Kidney (tissue), 13 donors: ENCODE measurements at regions not wholly inside any gene's neighbourhood (a gene's known extent, or its start where the extent isn't known, plus 50 kb on each side); places are given as distances from the start of the nearest gene placed in this dataset.
"Not testable (repeated sequence)": the region's sequence is repeated elsewhere in the genome, so short reads cannot be mapped to it uniquely, and the experiment has no call there.

Experiments
- DNase-seq, 5 donors: peaks; one replicate each; pipeline ENCODE4 v3.0.0-alpha.2; 2013 to 2020
- FAIRE-seq: peaks from 2 replicates; lab custom pipeline; 2012; peaks lifted over from hg19 to GRCh38; lab: Jason Lieb, UNC
- H3K27ac ChIP-seq, 2 donors: one replicate each; pipeline ENCODE4 v1.7.0; 2013; ENCODE audit warnings: low read depth in 2 of 2, low read length in 2 of 2, inconsistent platforms in 1 of 2
- H3K27me3 ChIP-seq: one replicate; pipeline ENCODE4 v1.7.1; 2013; ENCODE audit warnings: low read length, inconsistent platforms; ENCODE audit not compliant: control insufficient read depth, insufficient read depth
- H3K36me3 ChIP-seq, 3 donors: one replicate each; pipeline versions ENCODE4 v1.7.0 to v1.7.1; 2013; ENCODE audit warnings: low read length in 3 of 3, control low read depth in 1 of 3, inconsistent platforms in 1 of 3; ENCODE audit not compliant: insufficient read depth in 3 of 3, control insufficient read depth in 2 of 3
- H3K4me1 ChIP-seq, 3 donors: one replicate each; pipeline versions ENCODE4 v1.7.0 to v1.7.1; 2013; ENCODE audit warnings: low read length in 3 of 3, inconsistent platforms in 1 of 3, low read depth in 1 of 3; ENCODE audit not compliant: control insufficient read depth in 2 of 3, insufficient read depth in 2 of 3
- H3K4me3 ChIP-seq, 3 donors: one replicate each; pipeline versions ENCODE4 v1.7.0 to v1.8.1; 2013; ENCODE audit warnings: low read length in 3 of 3, control low read depth in 1 of 3, inconsistent platforms in 1 of 3
- H3K9ac ChIP-seq, 3 donors: one replicate each; pipeline versions ENCODE4 v1.7.0 to v1.7.1; 2013; ENCODE audit warnings: low read length in 3 of 3, control low read depth in 1 of 3, inconsistent platforms in 1 of 3
- H3K9me3 ChIP-seq, 3 donors: one replicate each; pipeline versions ENCODE4 v1.7.0 to v1.7.1; 2013; ENCODE audit warnings: low read length in 3 of 3, control low read depth in 1 of 3, inconsistent platforms in 1 of 3; ENCODE audit not compliant: control insufficient read depth in 2 of 3, insufficient read depth in 1 of 3
- CTCF ChIP-seq: IDR thresholded peaks from 3 replicates; pipeline ENCODE4 v1.5.1; 2012; ENCODE audit warnings: mild to moderate bottlenecking, moderate library complexity, borderline replicate concordance; ENCODE audit not compliant: insufficient read depth; ENCODE audit errors: extremely low read depth
- intact Hi-C: fragments of 100-400 bp; cut with DNase I; formaldehyde crosslinking; loops from one replicate; pipeline ENCODE4 v1.11.1; 2022
- donor health status: control.
- donor health status: control.
- donor health status: control.
- donor health status: control.
- donor health status: control.
- donor health status: DM: yes; HTN: yes; CAD: no.
- donor health status: Normal renal cell carcinoma (clear cell type).

DNA sequence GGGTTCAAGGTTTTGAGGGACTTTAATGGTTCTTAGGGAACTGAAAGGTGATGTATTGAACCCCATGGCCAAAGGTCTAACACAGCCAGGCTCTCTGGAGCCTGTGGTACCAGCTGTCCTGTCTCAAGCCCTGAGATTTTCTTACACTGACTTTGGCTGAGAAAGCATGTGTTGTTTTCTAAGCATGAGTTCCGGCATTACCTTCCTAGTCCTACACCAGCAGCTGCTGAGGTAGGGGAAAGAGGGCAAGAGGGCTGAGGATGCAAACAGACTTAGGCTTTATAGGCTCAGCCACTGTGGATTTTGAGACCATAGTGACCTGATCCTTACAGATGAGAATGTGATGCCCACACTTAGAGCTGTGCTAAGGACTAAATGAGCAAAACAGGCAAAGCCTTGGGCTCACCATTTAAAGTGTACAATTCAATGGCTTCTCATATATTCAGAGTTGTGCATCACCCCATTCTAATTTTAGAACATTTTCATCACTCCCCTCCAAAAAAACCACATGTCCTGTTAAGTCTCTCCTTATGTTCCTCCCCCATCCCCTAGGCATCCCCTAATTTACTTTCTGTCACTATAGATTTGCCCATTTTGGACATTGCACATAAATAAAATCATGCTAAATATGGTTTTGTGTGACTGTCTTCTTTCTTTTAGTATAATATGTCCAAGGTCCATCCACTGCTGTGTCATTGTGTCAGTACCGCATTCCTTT, 99.7 kb upstream of the OTOS start:
- intact Hi-C loops = no loop called here
- H3K9ac ChIP-seq = no peak overlapping the region
- peaks cover 0 to 5% (median 0%) of the 10 kb centered on the region in 3 donors for H3K4me1 ChIP-seq
- DNase-seq (no peak), FAIRE-seq (no peak)
- TF ChIP-seq CTCF = no peak
- no peak overlapping the region for H3K4me3 ChIP-seq
- H3K9me3 ChIP-seq = no peaks in the 10 kb centered on the region
- H3K36me3 ChIP-seq = no peaks in the 10 kb centered on the region
- H3K27me3 ChIP-seq = no peaks in the 10 kb centered on the region
- no peak overlapping the region for H3K27ac ChIP-seq

DNA sequence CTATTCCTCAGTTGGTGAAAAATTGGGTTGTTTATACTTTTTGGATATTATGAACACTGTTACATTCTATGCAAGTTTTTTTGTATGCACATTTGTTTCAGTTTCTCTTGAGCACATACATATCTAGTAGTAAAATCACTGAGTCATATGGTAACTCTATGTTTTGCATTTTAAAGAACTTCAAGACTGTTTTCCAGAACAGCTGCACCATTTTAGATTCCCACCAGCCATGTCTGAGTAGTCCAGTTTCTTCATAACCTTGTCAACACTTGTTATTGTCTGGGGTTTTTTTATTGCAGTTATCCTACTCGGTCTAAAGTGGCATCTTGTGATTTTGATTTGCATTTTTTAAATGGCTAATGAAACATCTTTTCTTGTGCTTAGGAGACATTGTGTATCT, 100.3 kb upstream of the OTOS start:
- intact Hi-C loops = no loop called here
- H3K9me3 ChIP-seq = no peaks in the 10 kb centered on the region
- peaks cover 0 to 5% (median 0%) of the 10 kb centered on the region in 3 donors for H3K4me1 ChIP-seq
- TF ChIP-seq CTCF = no peak
- DNase-seq (no peak), FAIRE-seq (no peak)
- H3K4me3 ChIP-seq = no peak overlapping the region
- no peaks in the 10 kb centered on the region for H3K36me3 ChIP-seq
- no peak overlapping the region for H3K9ac ChIP-seq
- H3K27me3 ChIP-seq = no peaks in the 10 kb centered on the region
- no peak overlapping the region for H3K27ac ChIP-seq

DNA sequence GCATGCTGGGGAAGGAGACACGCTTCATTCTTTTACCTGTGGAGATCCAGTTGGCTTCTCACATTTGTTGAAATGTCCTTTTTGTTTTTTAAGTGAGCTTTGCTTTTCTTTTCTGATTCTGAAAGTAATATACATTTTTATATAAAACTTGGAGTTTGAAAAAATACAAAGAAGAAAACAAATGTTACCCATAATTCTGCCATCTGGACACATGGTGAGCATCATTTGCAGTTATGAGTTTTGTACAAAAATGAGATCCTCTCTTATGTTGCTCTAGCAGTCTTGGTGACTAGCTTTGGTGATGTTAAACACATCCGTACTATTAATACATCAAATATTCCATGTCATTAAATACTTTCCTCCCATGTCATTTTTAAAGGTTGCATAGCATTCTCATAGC, 101.1 kb upstream of the OTOS start:
- Histone ChIP-seq H3K27me3 (peaks cover 2% of the 10 kb centered on the region), H3K4me3 (no peak overlapping the region), H3K9me3 (no peaks in the 10 kb centered on the region), H3K36me3 (no peaks in the 10 kb centered on the region), H3K9ac (no peak overlapping the region), H3K4me1 (no peaks in the 10 kb centered on the region), H3K27ac (no peak overlapping the region)
- intact Hi-C loops = no loop called here
- FAIRE-seq (no peak), DNase-seq (no peak)
- no peak for TF ChIP-seq CTCF

DNA sequence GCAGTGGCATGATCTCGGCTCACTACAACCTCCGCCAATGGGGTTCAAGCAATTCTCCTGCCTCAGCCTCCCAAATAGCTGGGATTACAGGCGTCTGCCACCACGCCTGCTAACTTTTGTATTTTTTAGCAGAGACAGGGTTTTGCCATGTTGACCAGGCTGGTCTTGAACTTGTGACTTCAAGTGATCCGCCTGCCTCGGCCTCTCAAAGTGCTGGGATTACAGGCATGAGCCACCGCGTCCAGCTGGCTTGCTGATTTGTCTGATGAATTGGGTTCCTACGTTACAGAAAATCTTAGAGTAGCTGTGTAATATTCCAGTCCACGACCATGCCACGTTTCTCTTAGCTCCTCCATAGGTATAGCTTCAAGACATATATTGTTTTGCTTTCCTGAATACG, 102.6 kb upstream of the OTOS start:
- intact Hi-C loops, H3K4me1 ChIP-seq, FAIRE-seq, H3K27ac ChIP-seq, H3K36me3 ChIP-seq, H3K27me3 ChIP-seq, H3K9me3 ChIP-seq, H3K4me3 ChIP-seq, DNase-seq, H3K9ac ChIP-seq: not testable (repeated sequence)
